GM18508 (cell line): ENCODE measurements at regions not wholly inside any gene's neighbourhood (a gene's known extent, or its start where the extent isn't known, plus 50 kb on each side); places are given as distances from the start of the nearest gene placed in this dataset.

Source experiments
- ATAC-seq: cut with Tn5 transposase; IDR thresholded peaks from one replicate; pipeline ENCODE4 v1.9.1; 2021; ENCODE audit warnings: moderate number of reproducible peaks; ENCODE audit not compliant: insufficient read depth, unreplicated experiment

DNA sequence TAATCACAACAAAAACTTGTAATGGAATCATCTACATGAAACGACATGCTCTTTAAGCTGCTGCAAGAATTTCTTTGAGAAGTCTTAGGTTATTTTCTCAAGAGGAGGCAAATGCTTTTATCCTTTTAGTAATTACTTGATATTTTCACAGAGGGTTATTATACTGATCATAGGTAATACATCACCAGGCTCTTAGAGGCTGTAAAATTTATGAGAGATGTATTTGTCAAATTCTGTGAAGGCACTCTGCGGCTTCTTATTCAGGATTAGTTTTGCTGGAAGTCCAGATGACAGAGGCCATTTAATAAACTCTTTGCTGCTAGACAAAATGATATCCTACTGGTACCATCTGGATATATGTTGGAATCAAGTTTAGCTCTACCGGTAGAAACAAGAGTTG is 624.3 kb upstream of the BRINP3 start:
- ATAC-seq, result no peak

GRCh38 chr1:191125950-191126349 is 648.3 kb upstream of the BRINP3 start:
- no peak for ATAC-seq

DNA sequence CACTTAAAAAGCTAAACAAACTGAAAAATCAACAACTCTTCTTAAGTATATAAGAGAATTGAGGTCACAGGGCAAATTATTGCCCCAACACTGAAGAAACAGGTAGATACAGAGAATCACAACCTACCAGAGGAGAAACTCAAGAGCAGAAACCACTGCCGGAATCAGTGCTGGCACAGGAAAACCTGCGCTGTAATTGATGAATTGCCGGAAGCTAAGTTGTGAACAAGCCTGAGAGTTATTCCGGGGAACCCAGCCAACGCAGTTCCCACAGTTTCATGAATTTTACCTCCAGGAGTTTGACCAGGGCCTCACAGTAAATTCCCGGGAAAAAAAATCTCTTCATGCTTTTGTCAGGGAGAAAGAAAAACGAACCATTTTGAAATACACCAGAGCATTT is 657.1 kb upstream of the BRINP3 start:
- ATAC-seq, result no peak

- no peak for ATAC-seq
Measured at GRCh38 chr1:191140038-191140437, 662.4 kb upstream of the BRINP3 start.

GRCh38 chr1:191142748-191143147 is 665.1 kb upstream of the BRINP3 start:
- no peak for ATAC-seq

GRCh38 chr1:191145834-191146233 is 668.2 kb upstream of the BRINP3 start:
- no peak for ATAC-seq

GRCh38 chr1:191151321-191151807 is 673.7 kb upstream of the BRINP3 start:
- no peak for ATAC-seq

DNA sequence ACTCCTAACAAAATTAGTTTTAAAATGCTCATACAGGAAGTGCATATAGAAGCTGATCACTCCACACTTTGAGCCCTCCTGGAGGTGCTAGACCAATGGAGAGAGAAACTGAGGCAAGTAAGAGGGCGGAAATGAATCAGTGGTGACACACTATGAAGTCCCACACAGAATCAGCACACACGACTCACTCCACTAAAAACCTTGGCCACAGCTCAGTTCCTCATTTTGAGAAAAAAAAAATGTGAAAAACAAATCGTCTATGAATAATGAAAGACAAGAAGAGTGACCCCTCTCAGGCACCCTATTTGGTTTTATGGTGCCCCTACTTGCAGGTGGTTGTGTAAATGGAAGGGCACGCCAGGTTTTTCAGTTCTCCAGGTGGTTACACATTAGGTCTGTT is 675.1 kb upstream of the BRINP3 start:
- no peak for ATAC-seq

GRCh38 chr1:191155178-191155577 is 677.5 kb upstream of the BRINP3 start:
- ATAC-seq, result no peak

- ATAC-seq, result no peak
Measured at GRCh38 chr1:191160837-191161236, 683.2 kb upstream of the BRINP3 start.

- no peak for ATAC-seq
Measured at GRCh38 chr1:191162762-191163161, 685.1 kb upstream of the BRINP3 start.

- no peak for ATAC-seq
Measured at GRCh38 chr1:191163621-191164020, 686.0 kb upstream of the BRINP3 start.

- peak; percentile 99 for ATAC-seq
Measured at GRCh38 chr1:191174298-191174697, 696.6 kb upstream of the BRINP3 start.

DNA sequence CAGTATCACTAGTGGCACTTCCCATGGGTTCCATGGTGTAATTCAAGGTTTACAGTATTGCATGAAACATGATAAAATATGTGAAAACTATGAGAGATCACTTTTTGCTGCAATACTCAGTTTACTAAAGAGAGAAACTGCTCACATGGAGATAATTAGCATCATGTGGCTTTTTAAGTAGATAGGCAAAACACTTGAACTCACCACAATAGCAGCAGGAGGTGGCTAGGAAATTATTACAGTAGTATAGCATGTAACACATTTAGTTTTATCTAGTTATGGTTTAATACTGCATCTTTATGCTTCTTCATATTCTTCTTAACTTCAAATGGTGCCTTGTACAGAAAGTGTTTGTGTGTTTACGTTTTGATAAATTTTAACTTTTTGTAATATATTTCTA is 698.5 kb upstream of the BRINP3 start:
- ATAC-seq, result no peak

- no peak for ATAC-seq
Measured at GRCh38 chr1:191206513-191207207, 729.0 kb upstream of the BRINP3 start.

GRCh38 chr1:191222206-191222605 is 744.5 kb upstream of the BRINP3 start:
- ATAC-seq, result no peak

DNA sequence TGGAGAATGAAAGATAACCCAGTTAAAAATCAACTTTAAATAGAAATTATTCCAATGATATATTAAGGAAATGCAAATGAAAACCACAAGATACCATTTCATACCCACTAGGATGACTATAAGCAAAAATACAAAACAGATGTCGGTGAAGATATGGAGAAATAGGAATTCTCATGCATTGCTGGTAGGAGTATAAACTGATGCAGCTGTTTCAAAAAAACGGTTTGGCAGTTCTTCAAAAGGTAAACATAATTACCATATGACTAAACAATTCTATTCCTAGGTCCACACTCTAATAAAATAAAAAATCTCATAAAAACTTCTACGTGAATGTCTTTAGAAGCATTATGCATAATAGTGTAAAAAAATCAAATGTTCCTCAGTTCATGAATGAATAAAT is 763.3 kb upstream of the BRINP3 start:
- ATAC-seq, result no peak

DNA sequence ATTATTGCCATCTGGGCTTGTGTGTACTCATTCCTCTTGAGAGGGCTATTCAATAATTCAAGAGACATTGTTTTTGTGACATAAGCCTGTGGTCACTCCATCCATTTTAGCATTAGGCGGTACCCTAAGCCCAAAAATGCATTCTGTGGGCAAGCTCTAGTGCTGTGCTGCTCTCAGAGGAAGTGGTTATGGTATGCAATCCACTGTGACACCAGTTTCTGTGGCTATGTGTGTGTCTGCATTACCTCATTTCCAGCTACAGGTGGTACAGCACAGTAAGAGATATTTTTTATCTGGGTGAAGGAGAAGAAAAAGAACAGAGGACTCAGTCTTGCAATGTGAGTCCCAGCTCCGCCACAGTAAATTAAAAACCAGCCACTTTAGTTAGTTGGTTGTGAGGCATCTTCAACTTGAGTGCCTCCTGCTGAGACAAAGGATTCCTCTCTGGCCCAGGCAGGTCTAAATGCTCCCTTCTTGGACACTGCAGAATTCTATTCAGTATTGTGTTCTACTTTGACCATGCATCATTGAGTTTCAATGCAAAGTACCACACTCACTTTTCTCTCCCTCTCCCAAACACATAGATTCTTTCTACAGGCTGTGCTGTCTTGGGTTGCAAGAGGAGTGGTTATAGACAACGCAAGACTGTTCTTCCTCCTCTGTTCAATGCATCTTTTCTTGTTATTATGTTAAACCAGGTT is 777.8 kb upstream of the BRINP3 start:
- ATAC-seq, result peak; percentile 56

- ATAC-seq, result no peak
Measured at GRCh38 chr1:191256917-191257316, 779.3 kb upstream of the BRINP3 start.

DNA sequence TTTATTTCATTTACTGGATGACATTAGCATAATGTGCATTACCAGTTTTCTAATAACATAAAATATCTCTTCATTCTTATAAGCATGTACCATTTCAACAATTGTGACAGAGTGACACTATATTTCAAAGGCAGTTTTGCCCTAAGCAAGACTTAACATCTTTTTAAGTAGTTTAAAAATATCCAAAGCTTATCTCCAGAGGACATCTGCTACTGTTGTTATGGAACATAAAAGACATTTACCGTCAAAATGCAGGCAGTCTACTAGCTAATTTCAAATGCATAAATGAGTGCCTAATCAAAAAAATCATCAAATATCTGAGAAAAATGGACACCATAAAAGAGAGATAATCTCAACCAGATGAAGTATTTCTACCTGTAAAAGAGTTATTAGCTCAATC is 782.4 kb upstream of the BRINP3 start:
- no peak for ATAC-seq

DNA sequence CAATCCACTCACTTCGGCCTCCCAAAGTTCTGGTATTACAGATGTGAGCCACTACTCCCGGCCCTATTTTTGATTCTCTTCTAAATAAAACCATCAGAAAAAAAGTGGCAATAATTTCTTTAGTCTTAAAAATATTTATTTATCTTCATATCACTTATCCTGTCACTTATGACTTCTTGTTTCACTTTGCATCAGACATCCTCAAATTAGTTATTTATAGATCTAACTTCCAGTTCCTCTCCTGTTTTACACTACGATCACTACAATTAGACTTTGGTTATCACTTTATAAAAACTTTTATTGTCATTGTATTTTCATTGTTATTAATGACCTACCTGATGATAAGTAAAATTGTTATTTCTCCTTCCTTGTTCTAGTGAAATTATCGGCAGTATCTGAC is 783.4 kb upstream of the BRINP3 start:
- no peak for ATAC-seq

DNA sequence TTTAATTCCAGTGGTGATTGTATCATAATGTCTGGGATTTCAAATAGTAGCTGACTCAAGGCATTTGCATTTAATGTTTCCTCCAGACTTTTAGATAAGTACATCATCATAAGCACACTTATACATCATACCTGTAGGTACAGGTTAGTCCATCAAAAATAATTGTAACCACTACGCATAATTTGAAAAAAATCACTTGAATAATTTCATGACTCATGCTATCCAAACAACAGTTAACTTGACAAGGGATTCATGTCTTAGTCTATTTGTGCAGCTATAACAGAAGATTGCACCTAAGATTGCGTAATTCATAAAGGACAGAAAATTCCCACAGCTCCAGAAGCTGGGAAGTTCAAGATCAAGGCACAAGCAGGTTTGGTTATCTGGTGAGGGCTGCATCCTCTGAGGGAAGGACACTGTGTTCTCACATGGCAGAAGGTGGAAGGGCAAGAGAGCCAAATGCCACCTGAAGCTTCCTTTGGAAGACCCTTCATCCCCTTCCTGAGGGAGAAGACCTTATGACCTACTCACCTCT is 801.7 kb upstream of the BRINP3 start:
- no peak for ATAC-seq
